ENCODE measurements at regions not wholly inside any gene's neighbourhood (a gene's known extent, or its start where the extent isn't known, plus 50 kb on each side); places are given as distances from the start of the nearest gene placed in this dataset.

DNA sequence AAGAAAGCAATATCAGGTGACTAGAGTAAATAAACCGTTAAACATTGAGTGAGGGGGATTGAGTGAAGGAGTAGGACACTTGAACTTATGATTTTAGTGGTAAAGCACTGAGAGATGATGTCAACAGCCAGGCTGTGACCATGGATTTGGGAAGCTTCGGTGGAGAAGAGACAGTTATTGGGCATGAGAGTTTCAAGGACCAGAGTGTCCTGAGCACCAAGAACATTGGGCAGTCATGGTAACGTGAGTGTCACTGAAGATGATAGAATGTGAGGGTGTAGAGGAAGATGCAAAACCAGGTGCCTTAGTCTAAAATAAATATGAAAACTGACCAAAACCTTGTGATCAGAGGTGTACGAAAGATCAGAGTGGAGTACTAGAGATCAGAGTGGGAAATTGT lies 248.1 kb downstream of the ASXL3 start:
- TF ChIP-seq, protein P1, sequence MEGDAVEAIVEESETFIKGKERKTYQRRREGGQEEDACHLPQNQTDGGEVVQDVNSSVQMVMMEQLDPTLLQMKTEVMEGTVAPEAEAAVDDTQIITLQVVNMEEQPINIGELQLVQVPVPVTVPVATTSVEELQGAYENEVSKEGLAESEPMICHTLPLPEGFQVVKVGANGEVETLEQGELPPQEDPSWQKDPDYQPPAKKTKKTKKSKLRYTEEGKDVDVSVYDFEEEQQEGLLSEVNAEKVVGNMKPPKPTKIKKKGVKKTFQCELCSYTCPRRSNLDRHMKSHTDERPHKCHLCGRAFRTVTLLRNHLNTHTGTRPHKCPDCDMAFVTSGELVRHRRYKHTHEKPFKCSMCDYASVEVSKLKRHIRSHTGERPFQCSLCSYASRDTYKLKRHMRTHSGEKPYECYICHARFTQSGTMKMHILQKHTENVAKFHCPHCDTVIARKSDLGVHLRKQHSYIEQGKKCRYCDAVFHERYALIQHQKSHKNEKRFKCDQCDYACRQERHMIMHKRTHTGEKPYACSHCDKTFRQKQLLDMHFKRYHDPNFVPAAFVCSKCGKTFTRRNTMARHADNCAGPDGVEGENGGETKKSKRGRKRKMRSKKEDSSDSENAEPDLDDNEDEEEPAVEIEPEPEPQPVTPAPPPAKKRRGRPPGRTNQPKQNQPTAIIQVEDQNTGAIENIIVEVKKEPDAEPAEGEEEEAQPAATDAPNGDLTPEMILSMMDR (IDR thresholded peaks at IDR 0.05; ENCODE audit: low read length) = no peak
- no peak for TF ChIP-seq EZH2 (IDR thresholded peaks at IDR 0.05; ENCODE audit: borderline replicate concordance, low read length)

Measured in OCI-LY1 (cell line).